K562 (cell line): ENCODE measurements at regions not wholly inside any gene's neighbourhood (a gene's known extent, or its start where the extent isn't known, plus 50 kb on each side); places are given as distances from the start of the nearest gene placed in this dataset.
A peak's percentile ranks its signal among the peaks of the same experiment; 100 is the strongest.

ENCODE experiments used
- BHLHE40 ChIP-seq: IDR thresholded peaks from 2 replicates; pipeline ENCODE4 v1.6.1; 2011; ENCODE audit warnings: low read length, improper control_type of control experiment
- ESRRA ChIP-seq: fragments of 450-650 bp; IDR thresholded peaks from 2 replicates; pipeline ENCODE4 v1.6.1; 2014; ENCODE audit warnings: low read depth, mild to moderate bottlenecking, moderate library complexity, borderline replicate concordance
- GABPB2 ChIP-seq: fragments of 250-450 bp; sonication (Bioruptor Pico); conservative IDR thresholded peaks from 2 replicates; pipeline ENCODE4 v1.5.1; 2021; ENCODE audit warnings: mild to moderate bottlenecking
- GATAD2A ChIP-seq: fragments of 450-650 bp; IDR thresholded peaks from 2 replicates; pipeline ENCODE4 v1.6.1; 2017
- HMG20A ChIP-seq: fragments of 450-650 bp; formaldehyde crosslinking; conservative IDR thresholded peaks from 2 replicates; pipeline ENCODE4 v1.4.0; 2020; ENCODE audit warnings: mild to moderate bottlenecking, mixed read lengths
- ILK ChIP-seq: fragments of 450-650 bp; IDR thresholded peaks from 2 replicates; pipeline ENCODE4 v1.6.1; 2016; ENCODE audit warnings: missing genetic modification characterization, low read depth, mild to moderate bottlenecking, missing compliant biosample characterization, moderate library complexity, borderline replicate concordance
- MLX ChIP-seq, 2 experiments: fragments of 450-650 bp in 1 of 2; sonication (generic) in 1 of 2; formaldehyde crosslinking; conservative IDR thresholded peaks; 2 replicates each; pipeline versions ENCODE4 v1.4.0 to v1.8.1; 2020 to 2022; ENCODE audit warnings: mild to moderate bottlenecking in 1 of 2, missing genetic modification reagents in 1 of 2
- NFYB ChIP-seq: IDR thresholded peaks from 2 replicates; pipeline ENCODE4 v1.6.1; 2011; ENCODE audit warnings: mild to moderate bottlenecking, moderate library complexity; ENCODE audit not compliant: insufficient read length; ENCODE audit errors: extremely low read depth
- PHF8 ChIP-seq: fragments of 200-600 bp; sonication (generic); IDR thresholded peaks from 2 replicates; pipeline ENCODE4 v1.6.1; 2012; ENCODE audit warnings: mixed run types, mild to moderate bottlenecking, inconsistent platforms, low read length, moderate library complexity, borderline replicate concordance
- POLR2A ChIP-seq: fragments of 450-650 bp; conservative IDR thresholded peaks from 2 replicates; pipeline ENCODE4 v1.6.1; 2016
- RCOR1 ChIP-seq, 2 experiments: IDR thresholded peaks; 2 replicates each; pipeline ENCODE4 v1.6.1; 2012; ENCODE audit warnings: low read depth in 2 of 2, low read length in 2 of 2, borderline replicate concordance in 1 of 2, improper control_type of control experiment in 1 of 2
- TAF7 ChIP-seq: fragments of 450-650 bp; IDR thresholded peaks from 2 replicates; pipeline ENCODE4 v1.6.1; 2016; ENCODE audit warnings: missing genetic modification characterization, missing compliant biosample characterization
- TFE3 ChIP-seq: fragments of 450-650 bp; formaldehyde crosslinking; IDR thresholded peaks from 2 replicates; pipeline ENCODE4 v1.4.0; 2020; ENCODE audit warnings: mild to moderate bottlenecking, mixed read lengths
- USF2 ChIP-seq: sonication (generic); formaldehyde crosslinking; IDR thresholded peaks from 2 replicates; pipeline ENCODE4 v1.5.0; 2020; ENCODE audit warnings: missing genetic modification reagents
- ZC3H8 ChIP-seq: fragments of 450-650 bp; IDR thresholded peaks from 2 replicates; pipeline ENCODE4 v1.6.1; 2017
- ZFP36 ChIP-seq: fragments of 150-350 bp; IDR thresholded peaks from 2 replicates; pipeline ENCODE4 v1.6.1; 2018; ENCODE audit warnings: low read length, low read depth; ENCODE audit not compliant: partially characterized antibody
- ZNF316 ChIP-seq: fragments of 450-650 bp; IDR thresholded peaks from 2 replicates; pipeline ENCODE4 v1.6.1; 2016
- ZNF507 ChIP-seq: conservative IDR thresholded peaks from 2 replicates; pipeline ENCODE4 v1.6.1; 2017; ENCODE audit warnings: missing genetic modification characterization, missing compliant biosample characterization
- ZNF699 ChIP-seq: fragments of 250-450 bp; sonication (Bioruptor Pico); IDR thresholded peaks from 2 replicates; pipeline ENCODE4 v1.8.0; 2021; ENCODE audit warnings: mild to moderate bottlenecking, moderate library complexity; ENCODE audit not compliant: insufficient replicate concordance
- ZNF79 ChIP-seq: fragments of 250-450 bp; sonication (Bioruptor Pico); IDR thresholded peaks from 2 replicates; pipeline ENCODE4 v1.4.0; 2020; ENCODE audit warnings: low read depth, mild to moderate bottlenecking, moderate library complexity
- ZNF830 ChIP-seq: fragments of 250-450 bp; sonication (Bioruptor Pico); IDR thresholded peaks from 2 replicates; pipeline ENCODE4 v1.5.0; 2021; ENCODE audit warnings: mild to moderate bottlenecking
- TF ChIP-seq, protein P1 (sequence below): fragments of 250-450 bp; sonication (Bioruptor Pico); IDR thresholded peaks from 2 replicates; pipeline ENCODE4 v1.8.0; 2022; ENCODE audit warnings: moderate library complexity, mild to moderate bottlenecking, inconsistent platforms
- TF ChIP-seq, protein P2 (sequence below), 3 experiments: fragments of 200-800 bp in 1 of 3; fragments of 250-450 bp in 1 of 3; fragments of 450-650 bp in 1 of 3; sonication (Bioruptor Pico) in 1 of 3; sonication (Bioruptor generic) in 1 of 3; formaldehyde crosslinking in 1 of 3; IDR thresholded peaks; 2 replicates each; pipeline versions ENCODE4 v1.6.1 to v1.8.0; 2016 to 2022; ENCODE audit warnings: mild to moderate bottlenecking in 2 of 3, missing genetic modification characterization in 2 of 3, missing compliant biosample characterization in 1 of 3, moderate library complexity in 1 of 3

GRCh38 chr15:55108858-55109518 is 87.8 kb downstream of the RSL24D1 start (continued):
- peak; percentile 74 for TF ChIP-seq BHLHE40
- no peak for TF ChIP-seq ZNF699 (CRISPR knock-in tag)
- no peak for TF ChIP-seq PHF8
- no peak for TF ChIP-seq ZC3H8
- TF ChIP-seq TAF7 (tag): no peak
- peak; percentile 30; the same call in 1 of the 2 replicates for TF ChIP-seq USF2 (CRISPR knock-in tag)
- no peak for TF ChIP-seq ESRRA
- TF ChIP-seq ZNF507 (tag): no peak
- TF ChIP-seq, protein P1, sequence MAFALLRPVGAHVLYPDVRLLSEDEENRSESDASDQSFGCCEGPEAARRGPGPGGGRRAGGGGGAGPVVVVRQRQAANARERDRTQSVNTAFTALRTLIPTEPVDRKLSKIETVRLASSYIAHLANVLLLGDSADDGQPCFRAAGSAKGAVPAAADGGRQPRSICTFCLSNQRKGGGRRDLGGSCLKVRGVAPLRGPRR (CRISPR knock-in tag): no peak
- no peak; the same call in 1 of the 2 replicates for TF ChIP-seq TFE3 (CRISPR knock-in tag)
- TF ChIP-seq ZNF830 (CRISPR knock-in tag): no peak
- no peak for TF ChIP-seq GABPB2 (CRISPR knock-in tag)
- TF ChIP-seq ZNF79 (CRISPR knock-in tag): no peak
- no peak for TF ChIP-seq HMG20A (CRISPR knock-in tag)
- no peak for TF ChIP-seq GATAD2A
- no peak for TF ChIP-seq POLR2A
- TF ChIP-seq ZNF316: peak; percentile 62
- no peak for TF ChIP-seq ILK (tag)
- TF ChIP-seq, protein P2, sequence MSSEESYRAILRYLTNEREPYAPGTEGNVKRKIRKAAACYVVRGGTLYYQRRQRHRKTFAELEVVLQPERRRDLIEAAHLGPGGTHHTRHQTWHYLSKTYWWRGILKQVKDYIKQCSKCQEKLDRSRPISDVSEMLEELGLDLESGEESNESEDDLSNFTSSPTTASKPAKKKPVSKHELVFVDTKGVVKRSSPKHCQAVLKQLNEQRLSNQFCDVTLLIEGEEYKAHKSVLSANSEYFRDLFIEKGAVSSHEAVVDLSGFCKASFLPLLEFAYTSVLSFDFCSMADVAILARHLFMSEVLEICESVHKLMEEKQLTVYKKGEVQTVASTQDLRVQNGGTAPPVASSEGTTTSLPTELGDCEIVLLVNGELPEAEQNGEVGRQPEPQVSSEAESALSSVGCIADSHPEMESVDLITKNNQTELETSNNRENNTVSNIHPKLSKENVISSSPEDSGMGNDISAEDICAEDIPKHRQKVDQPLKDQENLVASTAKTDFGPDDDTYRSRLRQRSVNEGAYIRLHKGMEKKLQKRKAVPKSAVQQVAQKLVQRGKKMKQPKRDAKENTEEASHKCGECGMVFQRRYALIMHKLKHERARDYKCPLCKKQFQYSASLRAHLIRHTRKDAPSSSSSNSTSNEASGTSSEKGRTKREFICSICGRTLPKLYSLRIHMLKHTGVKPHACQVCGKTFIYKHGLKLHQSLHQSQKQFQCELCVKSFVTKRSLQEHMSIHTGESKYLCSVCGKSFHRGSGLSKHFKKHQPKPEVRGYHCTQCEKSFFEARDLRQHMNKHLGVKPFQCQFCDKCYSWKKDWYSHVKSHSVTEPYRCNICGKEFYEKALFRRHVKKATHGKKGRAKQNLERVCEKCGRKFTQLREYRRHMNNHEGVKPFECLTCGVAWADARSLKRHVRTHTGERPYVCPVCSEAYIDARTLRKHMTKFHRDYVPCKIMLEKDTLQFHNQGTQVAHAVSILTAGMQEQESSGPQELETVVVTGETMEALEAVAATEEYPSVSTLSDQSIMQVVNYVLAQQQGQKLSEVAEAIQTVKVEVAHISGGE (CRISPR knock-in tag; IDR thresholded peaks at IDR 0.05): no peak
- no peak for TF ChIP-seq MLX (CRISPR knock-in tag; conservative IDR thresholded peaks at IDR 0.05)
- TF ChIP-seq NFYB: no peak
- no peak for TF ChIP-seq RCOR1 (IDR thresholded peaks at IDR 0.05; ENCODE audit: borderline replicate concordance in 1 of 2, low read depth in 2 of 2, low read length in 2 of 2)
- TF ChIP-seq ZFP36: no peak
